CD4-positive, alpha-beta T cell treated with Interleukin-4 for 1 hour (primary cell): ENCODE measurements at regions not wholly inside any gene's neighbourhood (a gene's known extent, or its start where the extent isn't known, plus 50 kb on each side); places are given as distances from the start of the nearest gene placed in this dataset.
A peak's percentile ranks its signal among the peaks of the same experiment; 100 is the strongest.
"Not testable (repeated sequence)": the region's sequence is repeated elsewhere in the genome, so short reads cannot be mapped to it uniquely, and the experiment has no call there.

ENCODE experiments used
- DNase-seq, 2 donors: peaks; one replicate each; pipeline ENCODE4 v3.0.0-alpha.2; 2020 to 2022

DNA sequence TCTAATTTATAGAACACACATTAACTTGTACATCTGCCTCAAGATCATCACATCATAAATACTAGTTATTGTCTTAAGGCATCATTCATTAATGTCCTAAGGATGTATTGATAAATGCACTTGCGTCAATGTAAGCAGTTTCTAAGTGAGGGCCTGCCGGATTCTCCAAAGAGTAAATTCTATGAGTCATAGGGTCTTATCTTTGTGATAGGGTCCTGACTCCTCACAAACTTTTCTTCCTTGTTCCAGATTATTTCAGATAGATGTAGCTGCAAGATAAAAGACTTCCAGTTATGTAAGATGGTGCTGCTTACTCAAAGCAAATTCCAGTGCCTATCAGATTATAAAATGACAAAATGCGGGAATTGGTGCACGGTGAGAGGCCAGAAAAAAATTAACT, 315.0 kb upstream of the SLC39A10 start:
- DNase-seq: no peak

DNA sequence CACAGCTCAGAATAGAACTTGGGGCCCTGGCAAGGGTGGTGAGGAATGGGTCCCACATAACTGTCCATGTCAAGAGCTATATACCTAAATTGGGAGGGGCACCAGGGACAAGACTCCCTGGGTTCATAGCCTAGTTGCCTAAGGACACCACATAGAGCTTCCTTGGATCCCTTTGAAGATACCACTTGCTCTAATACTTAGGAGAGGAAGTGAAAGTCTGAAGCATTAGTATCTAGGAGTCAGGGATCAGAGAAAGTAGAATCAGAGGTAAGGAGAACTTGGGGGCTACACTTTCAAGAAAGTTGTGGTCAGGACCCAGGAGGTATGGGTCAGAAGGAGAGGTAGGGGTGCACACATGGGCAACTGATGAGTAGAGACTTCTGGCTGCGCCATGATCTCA, 318.2 kb upstream of the SLC39A10 start:
- DNase-seq: no peak

DNA sequence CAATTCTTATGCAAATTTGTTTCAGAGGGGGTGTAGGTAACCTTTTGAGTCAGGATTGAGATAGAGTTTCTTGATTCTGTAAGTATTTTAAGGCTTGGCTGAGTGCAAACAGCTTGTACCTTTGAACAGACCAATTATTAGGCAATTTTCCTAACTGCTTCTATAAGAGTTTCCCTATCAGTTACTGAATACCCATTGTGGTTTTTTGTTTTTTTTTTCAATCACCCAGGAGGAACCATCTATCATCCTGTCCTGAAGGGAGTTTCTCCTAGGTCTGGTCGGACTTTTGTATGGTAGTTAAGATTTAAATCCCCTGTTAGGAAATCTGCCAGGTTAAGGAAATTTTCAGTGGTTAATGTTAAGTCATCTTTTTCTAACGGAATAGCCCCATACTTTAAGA, 319.4 kb upstream of the SLC39A10 start:
- no peak for DNase-seq

DNA sequence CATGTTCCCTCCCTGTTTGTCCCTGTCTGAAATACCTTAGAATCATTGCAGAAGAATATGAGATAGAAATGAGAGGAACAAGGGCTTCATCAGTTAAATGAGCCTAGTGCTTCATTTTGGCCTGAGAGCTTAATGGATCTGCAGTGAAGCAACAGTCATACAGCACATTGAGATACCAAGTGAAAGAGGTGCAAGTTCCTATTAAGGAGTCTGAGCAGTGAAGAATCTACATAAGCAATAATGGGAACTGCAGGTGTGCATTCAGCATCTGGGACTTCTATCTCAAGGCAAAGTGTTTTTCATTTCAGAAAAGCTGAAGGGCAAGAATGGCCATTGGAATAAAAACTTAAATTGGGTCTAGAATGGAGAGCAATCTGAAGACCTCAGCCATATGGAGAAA, 323.2 kb upstream of the SLC39A10 start:
- DNase-seq: no peak

DNA sequence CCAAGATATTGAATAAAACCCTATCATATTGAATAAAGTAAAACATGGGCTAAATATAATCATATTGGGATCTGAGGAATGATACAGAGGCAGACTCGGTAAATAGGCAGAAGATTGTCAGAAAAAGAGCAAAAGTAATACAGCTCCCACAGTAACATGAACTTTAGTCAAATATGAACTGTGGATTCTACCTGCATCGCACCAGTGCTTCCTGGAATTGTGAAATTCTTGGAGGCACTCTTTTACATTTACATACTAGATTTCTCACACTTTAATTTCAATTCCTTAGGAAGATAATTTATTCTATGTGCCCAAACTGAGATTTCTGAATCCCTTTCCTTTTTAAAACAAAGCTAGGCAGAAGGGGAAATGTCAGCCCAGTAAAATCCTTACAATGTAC, 325.1 kb upstream of the SLC39A10 start:
- no peak for DNase-seq

DNA sequence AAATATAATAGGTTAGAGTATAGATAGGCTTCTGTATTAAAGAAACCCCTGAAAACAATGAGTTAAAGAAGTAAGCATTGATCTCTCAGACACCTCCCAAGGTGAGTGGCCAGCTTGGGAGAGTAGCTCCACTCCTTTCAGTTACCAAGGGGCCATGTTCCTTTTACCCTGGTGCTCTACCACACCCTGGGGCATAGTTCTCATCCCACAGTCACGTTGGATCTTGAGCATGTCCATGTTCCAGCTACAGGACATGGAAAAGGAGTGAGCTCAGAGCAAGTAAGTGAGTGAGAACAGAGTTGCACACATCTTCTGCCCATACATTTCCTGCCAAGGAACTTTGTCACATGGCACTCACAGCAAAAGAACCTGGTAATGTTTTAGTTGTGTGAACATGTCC, 325.9 kb upstream of the SLC39A10 start:
- no peak for DNase-seq

DNA sequence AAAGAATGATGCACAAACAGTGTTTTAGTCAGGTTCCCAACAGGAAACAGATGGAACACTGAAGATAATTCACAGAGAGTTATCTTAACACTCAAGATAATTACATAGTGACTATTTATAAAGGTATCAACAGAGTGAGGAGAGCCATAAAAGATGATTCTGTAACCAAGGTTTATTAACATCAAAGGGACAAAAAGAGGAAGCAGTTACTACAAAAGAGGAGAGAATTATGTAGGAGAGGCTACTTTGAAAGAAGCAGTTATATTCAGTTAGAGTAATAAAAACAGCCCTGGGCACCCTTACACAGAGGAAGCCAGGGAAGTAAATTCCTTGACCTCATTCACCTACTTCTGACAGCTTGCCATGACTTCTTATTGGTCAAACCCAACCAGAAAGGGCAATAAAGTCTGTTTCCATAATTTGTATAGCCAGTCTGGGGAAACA, 326.5 kb upstream of the SLC39A10 start:
- DNase-seq: no peak

DNA sequence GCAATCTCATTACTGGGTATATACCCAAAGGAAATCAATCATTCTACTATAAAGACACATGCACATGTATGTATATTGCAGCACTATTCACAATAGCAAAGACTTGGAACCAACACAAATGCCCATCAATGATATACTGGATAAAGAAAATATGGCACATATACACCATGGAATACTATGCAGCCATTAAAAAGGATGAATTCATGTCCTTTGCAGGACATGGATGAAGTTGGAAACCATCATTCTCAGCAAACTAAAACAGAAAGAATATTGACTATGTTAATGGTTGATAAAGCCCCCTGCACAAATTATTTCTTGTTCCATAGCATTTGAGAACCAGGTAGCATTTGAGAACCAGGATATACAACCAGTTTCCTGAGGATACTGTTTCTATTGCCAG, 327.2 kb upstream of the SLC39A10 start:
- not testable (repeated sequence) for DNase-seq

DNA sequence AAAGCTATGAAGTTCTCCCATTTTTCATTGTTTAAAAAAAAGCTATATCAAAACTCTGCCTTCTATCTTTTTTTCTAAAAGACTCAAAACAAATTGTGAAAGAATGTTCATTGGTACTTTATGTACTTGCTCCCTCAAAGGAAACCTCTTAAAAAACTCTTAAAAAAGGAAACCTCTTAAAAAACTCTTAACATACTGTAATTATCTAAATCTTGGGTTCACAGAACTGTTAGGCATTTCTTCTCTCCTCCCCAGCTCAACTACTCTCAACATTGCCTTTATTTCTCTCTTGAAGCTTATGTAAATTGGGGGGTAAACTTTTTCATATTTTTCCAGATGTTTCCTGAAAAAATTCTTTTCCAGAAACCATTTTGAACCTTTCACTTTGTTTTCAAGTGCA, 330.5 kb upstream of the SLC39A10 start:
- DNase-seq: no peak

DNA sequence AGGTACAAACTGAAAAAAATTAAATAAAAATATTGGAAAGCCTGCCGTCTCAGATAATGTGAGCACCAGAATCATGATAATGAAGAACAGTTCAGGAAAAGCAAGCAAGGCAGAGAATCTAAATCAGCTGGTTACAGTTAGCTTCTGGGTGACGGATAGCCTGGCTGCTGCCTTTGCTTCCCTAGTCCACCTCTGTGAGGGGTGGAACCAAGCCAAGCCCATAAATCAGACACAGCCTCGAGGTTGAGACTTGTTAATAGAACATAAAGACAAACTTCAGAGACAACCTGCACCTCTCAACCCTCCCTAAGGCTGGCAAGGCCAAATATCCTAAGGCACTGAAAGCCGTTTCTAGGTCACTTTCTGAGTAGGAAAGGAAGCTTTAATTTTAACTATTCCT, 334.7 kb upstream of the SLC39A10 start:
- DNase-seq: no peak

DNA sequence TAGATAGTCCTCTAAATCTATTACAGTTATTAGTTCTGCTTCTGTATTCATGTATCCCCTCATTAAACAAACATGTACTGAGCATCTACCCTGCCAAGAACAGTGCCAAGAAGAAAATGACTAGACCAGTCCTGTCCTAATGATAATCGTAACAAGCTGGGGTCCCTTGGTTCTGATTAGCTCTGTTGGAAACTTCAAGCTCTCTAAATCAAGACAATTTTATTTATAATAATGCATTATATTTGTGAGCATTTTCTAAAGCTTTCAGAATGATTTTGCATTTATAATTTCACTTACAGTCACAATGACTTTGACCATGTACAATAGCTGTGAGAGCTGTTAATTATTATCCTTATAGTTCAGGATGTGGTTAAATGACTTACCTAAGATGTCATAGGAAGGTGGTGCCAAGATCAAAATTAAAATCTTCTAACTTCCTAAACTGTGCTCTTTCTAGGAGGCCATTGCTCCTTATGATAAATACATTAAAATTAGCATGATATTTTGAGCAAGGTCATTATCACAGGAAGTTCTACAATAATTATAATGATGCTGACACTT, 336.5 kb upstream of the SLC39A10 start:
- no peak for DNase-seq

DNA sequence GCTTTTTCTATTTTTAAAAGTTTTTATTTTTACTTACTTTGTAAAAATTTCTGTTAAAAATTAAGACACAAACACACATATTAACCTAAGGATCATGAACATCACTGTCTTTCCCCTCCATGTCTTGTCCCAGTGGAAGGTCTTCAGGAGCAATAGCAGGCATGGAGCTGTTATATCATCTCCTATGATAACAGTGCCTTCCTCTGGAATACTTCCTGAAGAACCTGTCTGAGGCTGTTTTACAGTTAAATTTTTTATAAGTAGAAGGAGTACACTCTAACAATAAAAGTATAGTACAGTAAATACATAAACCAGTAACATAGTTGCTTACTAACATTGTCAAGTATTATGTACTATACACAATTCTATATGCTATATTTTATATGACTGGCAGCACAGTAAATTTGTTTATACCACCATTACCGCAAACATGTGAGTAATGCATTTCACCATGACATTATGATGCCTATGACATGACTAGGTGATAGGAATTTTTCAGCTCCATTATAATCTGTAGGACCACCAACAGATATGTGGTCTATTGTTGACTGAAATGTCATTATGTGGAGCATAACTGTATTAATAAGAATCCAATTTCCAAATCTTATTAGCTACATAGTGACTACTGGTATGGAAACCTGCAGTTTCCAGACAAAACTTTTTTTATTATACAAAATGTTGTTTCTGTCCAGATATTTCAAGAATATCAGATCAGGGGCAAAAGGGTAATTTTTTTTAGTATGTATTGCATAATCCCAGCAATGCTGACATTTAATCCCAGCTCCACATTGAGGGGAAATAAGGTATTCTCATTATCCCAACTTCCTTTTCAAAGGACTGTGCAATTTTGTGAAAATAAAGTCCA, 337.2 kb upstream of the SLC39A10 start:
- DNase-seq: no peak

DNA sequence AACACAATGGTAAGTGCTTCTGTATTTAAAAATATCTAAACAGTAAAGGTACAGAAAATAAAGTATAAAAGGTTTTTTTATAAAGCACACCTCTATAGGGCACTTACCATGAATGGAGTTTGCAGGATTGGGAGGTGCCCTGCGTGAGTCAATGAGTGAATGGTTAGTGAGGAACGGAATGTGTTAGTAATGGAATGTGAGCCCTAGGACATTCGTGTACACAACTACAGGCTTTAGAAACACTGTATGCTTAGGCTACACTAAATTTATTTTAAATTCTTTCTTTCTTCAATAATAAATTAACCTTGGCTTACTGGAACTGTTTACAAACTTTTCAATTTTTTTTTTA, 337.9 kb upstream of the SLC39A10 start:
- DNase-seq: no peak

DNA sequence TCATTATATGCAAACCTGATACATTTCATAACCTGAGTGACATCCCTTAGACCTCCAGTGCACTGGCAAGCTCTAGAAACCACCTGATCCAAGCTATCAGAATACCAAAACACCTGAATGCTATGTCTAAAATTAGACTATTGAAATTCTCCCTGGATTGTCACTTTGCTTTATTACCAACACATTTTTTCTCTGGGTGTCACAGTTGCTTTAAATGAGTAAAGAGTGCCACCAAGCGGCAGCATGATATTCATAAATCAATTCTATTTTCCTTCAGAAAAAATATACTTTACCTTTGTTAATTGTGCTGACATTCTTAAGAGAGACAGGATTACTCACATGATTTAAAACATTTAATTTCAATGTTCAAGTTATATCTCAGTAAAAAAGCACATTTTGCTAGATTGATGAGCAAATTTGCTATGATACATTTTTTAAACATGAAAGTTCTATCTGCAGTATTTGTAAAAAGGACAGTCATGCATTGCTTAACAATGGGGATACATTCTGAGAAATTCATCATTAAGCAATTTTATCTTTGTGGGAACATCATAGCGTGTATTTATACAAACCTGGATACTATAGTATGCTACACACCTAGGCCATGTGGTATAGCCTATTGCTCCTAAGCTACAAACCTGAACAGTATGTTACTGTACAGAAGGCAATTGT, 338.4 kb upstream of the SLC39A10 start:
- DNase-seq: peak; percentile 15 to 52

DNA sequence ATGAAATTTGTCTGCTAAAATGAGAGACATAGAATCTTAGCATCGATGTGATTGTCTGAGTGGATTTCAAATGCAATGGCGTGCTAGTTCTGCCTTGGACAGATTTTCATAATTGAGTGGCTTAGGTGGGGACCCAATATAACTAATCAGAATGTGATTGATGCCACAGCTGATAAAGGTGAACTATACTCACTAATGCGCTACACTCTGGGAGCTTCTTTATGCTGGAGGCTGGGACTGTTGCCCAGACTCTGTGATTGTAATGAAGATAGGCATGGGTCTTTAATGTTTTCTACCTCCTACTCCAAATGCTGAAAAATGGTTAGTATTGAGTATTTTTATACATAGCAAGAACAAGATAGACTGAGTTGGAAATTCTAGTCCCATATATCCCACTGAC, 339.5 kb upstream of the SLC39A10 start:
- DNase-seq: no peak

DNA sequence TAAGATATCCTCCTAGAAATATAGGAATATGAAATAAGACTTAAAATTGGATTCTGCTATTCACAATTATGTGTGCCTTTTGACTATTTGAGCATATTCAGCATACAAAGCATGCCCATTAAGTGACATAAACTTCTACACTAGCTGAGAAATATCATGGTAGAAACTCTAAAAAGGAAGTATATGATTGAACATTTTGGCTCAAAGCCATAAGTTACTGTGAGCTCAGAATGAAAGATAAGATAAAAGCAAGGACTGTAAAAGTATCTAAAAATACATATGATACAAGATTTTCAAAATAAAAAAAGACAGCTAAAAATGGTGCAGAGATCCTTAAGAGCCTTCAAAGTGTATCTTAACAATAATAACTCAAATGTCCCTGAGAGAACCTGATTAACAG, 340.5 kb upstream of the SLC39A10 start:
- DNase-seq: no peak

DNA sequence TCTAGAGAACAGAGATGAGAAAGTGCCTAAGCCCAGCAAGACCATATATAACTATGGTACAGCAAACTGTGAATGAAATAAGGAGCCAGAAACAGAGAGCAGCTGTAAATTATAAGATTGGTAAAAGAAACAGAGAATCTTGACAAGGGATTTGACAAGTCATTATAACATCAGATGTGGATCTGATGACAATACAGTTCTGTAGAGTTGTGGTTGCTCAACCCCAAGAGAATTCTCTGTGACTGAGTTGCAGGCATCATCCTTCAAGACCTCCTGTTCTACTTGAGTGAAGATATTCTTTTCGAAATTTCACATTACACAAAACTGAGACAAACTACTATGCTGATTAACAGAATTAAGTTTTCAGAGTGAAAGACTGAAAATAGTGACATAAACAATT, 343.1 kb upstream of the SLC39A10 start:
- DNase-seq: no peak

DNA sequence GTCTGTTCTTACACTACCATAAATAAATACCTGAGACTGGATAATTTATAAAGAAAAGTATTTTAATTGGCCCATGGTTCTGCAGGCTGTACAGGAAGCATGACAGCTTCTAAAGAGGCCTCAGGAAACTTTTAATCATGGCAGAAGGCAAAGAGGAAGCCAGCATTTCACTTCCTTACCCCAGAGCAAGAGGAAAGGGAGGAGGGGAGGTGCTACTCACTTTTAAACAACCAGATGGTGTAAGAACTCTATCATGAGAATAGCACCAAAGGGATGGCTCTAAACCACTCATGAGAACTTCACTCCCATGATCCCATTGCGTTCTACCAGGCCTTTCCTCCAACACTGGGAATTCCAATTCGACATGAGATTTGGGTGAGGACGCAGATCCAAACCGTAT, 344.4 kb upstream of the SLC39A10 start:
- DNase-seq: no peak

DNA sequence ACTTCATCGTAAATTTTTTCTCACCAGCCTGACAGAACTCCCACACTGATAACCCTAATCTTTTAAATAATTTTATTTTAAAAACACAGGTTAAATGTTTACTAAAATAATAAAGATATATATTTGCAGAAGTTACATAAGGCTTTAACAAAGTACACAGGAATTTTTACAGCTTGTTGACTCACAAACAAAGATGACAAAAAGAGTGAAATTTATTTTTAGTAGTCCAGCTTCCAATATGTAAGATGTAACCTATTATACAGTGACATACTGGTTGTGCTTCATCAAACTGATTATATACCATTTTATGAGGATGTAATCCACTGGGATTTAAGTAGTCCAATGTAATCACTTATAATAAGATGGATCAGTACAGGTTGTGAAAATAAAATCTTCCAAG, 348.9 kb upstream of the SLC39A10 start:
- no peak for DNase-seq

DNA sequence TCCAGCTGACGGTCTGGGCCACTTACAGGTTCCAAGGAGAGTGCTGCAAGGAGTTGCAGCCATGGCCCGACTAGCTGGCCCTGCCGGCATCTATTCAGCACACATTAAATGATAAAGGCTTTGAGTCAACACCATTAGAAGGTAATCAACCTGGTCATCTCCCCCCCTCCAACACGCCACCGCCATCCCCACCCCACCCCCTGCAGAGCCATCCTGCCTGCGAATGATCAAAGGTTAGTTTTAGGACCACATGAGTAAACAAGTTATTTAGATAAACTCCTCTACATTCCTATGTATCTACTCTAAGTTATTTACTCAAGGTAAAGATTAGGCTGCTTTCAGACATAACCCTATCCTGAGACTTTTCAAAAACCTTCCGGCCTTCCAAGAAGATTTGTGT, 349.3 kb upstream of the SLC39A10 start:
- DNase-seq: no peak

DNA sequence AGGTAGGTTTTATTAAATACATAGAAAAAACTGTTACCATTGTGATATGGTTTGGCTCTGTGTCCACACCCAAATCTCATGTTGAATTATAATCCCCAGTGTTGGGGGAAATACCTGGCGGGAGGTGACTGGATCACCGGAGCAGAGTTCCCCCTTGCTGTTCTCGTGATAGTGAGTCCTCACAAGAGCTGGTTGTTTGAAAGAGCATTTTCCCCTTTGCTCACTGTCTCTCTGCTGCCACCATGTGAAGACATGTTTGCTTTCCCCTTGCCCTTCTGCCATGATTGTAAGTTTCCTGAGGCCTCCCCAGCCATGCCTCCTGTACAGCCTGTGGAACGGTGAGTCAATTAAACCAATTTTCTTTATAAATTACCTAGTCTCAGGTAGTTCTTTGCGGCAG, 352.7 kb upstream of the SLC39A10 start:
- DNase-seq: no peak

DNA sequence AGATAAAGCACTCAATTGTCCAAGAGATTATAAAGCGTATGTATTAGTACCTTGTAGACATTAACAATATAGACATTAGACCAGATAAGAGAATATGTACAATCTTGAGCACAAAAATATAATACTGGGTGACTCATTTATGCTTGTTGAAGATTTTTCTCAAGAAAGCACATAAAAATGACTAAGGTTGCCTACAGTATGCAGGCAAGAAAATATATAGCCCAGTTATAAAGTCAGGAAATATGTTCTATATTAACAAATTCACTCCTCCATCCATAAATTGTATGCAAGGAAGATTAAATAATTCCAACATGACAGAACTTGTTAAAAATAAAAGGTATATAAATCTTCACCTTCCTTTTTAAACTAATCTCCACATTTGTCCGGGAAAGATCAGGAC, 356.4 kb upstream of the SLC39A10 start:
- DNase-seq: no peak

DNA sequence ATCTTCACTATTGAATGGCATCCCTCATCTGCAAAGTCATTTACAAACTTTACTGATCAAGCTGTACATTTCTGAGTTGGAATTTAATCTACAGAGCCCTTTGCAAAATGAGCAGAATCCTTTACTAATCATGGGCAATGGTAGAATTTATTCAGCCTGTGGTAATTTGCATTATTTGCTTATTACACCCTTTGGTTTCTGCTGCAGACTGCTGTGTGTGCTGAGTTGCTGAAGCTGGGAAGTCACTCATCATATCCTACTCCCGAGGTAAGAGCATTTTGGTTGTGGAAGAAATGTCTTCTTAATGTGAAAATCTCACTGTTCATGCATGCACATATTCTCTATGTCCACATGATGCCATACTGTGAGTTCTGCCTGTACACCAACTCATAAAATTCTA, 357.4 kb upstream of the SLC39A10 start:
- no peak for DNase-seq

DNA sequence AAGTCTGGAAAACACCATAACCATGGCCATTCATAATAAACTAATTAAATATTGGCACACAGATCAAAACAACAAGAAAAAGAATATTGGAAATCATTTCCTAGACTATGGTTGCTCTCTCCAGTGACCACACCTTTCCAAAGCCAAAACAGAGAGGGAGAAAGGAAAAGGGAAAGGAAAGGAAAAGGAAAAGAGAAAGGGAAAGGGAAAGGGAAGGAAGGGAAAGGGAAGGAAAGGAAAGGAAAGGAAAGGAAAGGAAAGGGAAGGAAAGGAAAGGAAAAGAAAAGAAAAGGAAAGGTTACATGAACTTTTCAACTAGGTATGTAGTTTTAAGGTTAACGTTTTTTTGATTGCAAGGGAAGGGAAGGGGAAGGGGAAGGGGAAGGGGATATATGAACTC, 360.5 kb upstream of the SLC39A10 start:
- no peak for DNase-seq
